Fibroblast of lung (primary cell): ENCODE measurements at regions not wholly inside any gene's neighbourhood (a gene's known extent, or its start where the extent isn't known, plus 50 kb on each side); places are given as distances from the start of the nearest gene placed in this dataset.

Experiments
- DNase-seq, 2 donors: peaks; one replicate each; pipeline versions ENCODE4 v3.0.0 to v3.0.0-alpha.2; 2010; ENCODE audit warnings: low read depth in 2 of 2
- H2AFZ ChIP-seq: 2 replicates; pipeline ENCODE4 v1.5.1; 2012; ENCODE audit warnings: low read length, control low read depth, inconsistent platforms
- H3K27ac ChIP-seq: 2 replicates; pipeline ENCODE4 v1.5.1; 2011; ENCODE audit warnings: low read length, control low read depth; ENCODE audit not compliant: insufficient read depth
- H3K27me3 ChIP-seq: 2 replicates; pipeline ENCODE4 v1.5.1; 2011; ENCODE audit warnings: mild to moderate bottlenecking, low read length; ENCODE audit not compliant: control insufficient read depth, insufficient read depth
- H3K36me3 ChIP-seq: 2 replicates; pipeline ENCODE4 v1.5.1; 2011; ENCODE audit warnings: low read length; ENCODE audit not compliant: control insufficient read depth, insufficient read depth
- H3K4me1 ChIP-seq: 2 replicates; pipeline ENCODE4 v1.5.1; 2011; ENCODE audit warnings: low read length; ENCODE audit not compliant: control insufficient read depth, insufficient read depth; ENCODE audit errors: extremely low read depth
- H3K4me2 ChIP-seq: 2 replicates; pipeline ENCODE4 v1.5.1; 2011; ENCODE audit warnings: low read length, control low read depth; ENCODE audit not compliant: insufficient read depth; ENCODE audit errors: extremely low read depth
- H3K4me3 ChIP-seq, 4 experiments: fragments of 200-600 bp in 1 of 4; sonication (generic) in 1 of 4; replicated peaks in 1 of 4; 2 replicates each; pipeline ENCODE4 v1.5.1; 2011 to 2016; ENCODE audit warnings: low read length in 4 of 4, low read depth in 3 of 4, mild to moderate bottlenecking in 3 of 4, control low read depth in 2 of 4, inconsistent platforms in 1 of 4, mixed read lengths in 1 of 4; ENCODE audit not compliant: insufficient read depth in 1 of 4; ENCODE audit errors: control extremely low read depth in 1 of 4
- H3K79me2 ChIP-seq: 2 replicates; pipeline ENCODE4 v1.5.1; 2012; ENCODE audit warnings: mild to moderate bottlenecking, low read length, inconsistent platforms; ENCODE audit not compliant: control insufficient read depth, insufficient read depth
- H3K9ac ChIP-seq: 2 replicates; pipeline ENCODE4 v1.5.1; 2011; ENCODE audit warnings: mild to moderate bottlenecking, low read length, control low read depth; ENCODE audit not compliant: insufficient read depth
- H3K9me3 ChIP-seq: 2 replicates; pipeline ENCODE4 v1.5.1; 2012; ENCODE audit warnings: low read depth, low read length; ENCODE audit not compliant: control insufficient read depth, insufficient read depth
- H4K20me1 ChIP-seq: 2 replicates; pipeline ENCODE4 v1.5.1; 2011; ENCODE audit warnings: low read length; ENCODE audit not compliant: control insufficient read depth, insufficient read depth; ENCODE audit errors: extremely low read depth
- CTCF ChIP-seq, 2 donors: IDR thresholded peaks in 1 of 2; conservative IDR thresholded peaks in 1 of 2; 1 replicate in 1 of 2; 2 replicates in 1 of 2; pipeline ENCODE4 v1.5.1; 2011 to 2012; ENCODE audit warnings: low read length in 2 of 2, control low read depth in 1 of 2, inconsistent platforms in 1 of 2, low read depth in 1 of 2, mild to moderate bottlenecking in 1 of 2
- EZH2 ChIP-seq: IDR thresholded peaks from 2 replicates; pipeline ENCODE4 v1.5.1; 2012; ENCODE audit warnings: low read length, control low read depth, mild to moderate bottlenecking; ENCODE audit errors: missing control alignments

- TF ChIP-seq CTCF (conservative IDR thresholded peaks at IDR 0.05 in 1 of 2, IDR thresholded peaks at IDR 0.05 in 1 of 2; ENCODE audit: low read depth in 1 of 2, low read length in 2 of 2) = no peak
- no peak for TF ChIP-seq EZH2
These were observed 774.5 kb upstream of the COBL start for GRCh38 chr7:52091101-52091500.

GRCh38 chr7:52088008-52088901 is 771.6 kb upstream of the COBL start:
- H3K9me3 ChIP-seq = no peaks in the 10 kb centered on the region
- H3K4me1 ChIP-seq = no peaks in the 10 kb centered on the region
- H2AFZ ChIP-seq = no peak overlapping the region
- no peak for TF ChIP-seq CTCF (conservative IDR thresholded peaks at IDR 0.05 in 1 of 2, IDR thresholded peaks at IDR 0.05 in 1 of 2; ENCODE audit: low read depth in 1 of 2, low read length in 2 of 2)
- no peak for TF ChIP-seq EZH2
- no peak overlapping the region for H3K4me2 ChIP-seq
- no peaks in the 10 kb centered on the region for H3K36me3 ChIP-seq
- no peaks in the 10 kb centered on the region for H3K27me3 ChIP-seq
- H3K9ac ChIP-seq = no peak overlapping the region
- DNase-seq = no peak
- H4K20me1 ChIP-seq = no peaks in the 10 kb centered on the region
- H3K4me3 ChIP-seq = no peak overlapping the region
- no peaks in the 10 kb centered on the region for H3K79me2 ChIP-seq
- no peak overlapping the region for H3K27ac ChIP-seq

More at GRCh38 chr7:52091101-52091500, 774.5 kb upstream of the COBL start:
- H3K27me3 ChIP-seq = no peaks in the 10 kb centered on the region
- no peaks in the 10 kb centered on the region for H3K4me1 ChIP-seq
- H3K4me3 ChIP-seq = no peak overlapping the region
- no peak overlapping the region for H2AFZ ChIP-seq
- H3K36me3 ChIP-seq = no peaks in the 10 kb centered on the region
- H3K79me2 ChIP-seq = no peaks in the 10 kb centered on the region
- H3K27ac ChIP-seq = no peak overlapping the region
- DNase-seq = no peak
- no peak overlapping the region for H3K9ac ChIP-seq
- H4K20me1 ChIP-seq = no peaks in the 10 kb centered on the region
- no peaks in the 10 kb centered on the region for H3K9me3 ChIP-seq
- H3K4me2 ChIP-seq = no peak overlapping the region

DNA sequence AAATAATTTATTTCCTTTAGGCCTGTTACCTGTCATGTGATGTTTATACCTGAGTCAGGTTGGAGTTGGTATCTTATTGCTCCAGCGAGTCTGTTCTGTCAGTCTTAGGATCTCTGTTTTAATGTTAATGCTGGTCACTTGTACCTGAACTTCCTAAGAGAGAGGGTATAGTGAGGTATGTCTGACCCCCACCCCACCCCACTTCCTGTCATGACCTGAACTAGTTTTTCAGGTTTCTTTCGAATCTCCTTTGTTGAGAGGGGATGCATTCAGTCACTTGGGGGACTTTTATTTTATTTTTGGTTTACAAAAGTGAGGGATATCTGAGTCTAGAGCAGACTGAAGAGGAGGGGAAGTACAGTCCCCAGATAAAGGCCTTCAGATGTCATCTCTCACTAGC is 769.0 kb upstream of the COBL start:
- no peak overlapping the region for H2AFZ ChIP-seq
- H3K9ac ChIP-seq = no peak overlapping the region
- H3K4me2 ChIP-seq = no peak overlapping the region
- TF ChIP-seq CTCF (conservative IDR thresholded peaks at IDR 0.05 in 1 of 2, IDR thresholded peaks at IDR 0.05 in 1 of 2; ENCODE audit: low read depth in 1 of 2, low read length in 2 of 2) = no peak
- no peak for TF ChIP-seq EZH2
- no peaks in the 10 kb centered on the region for H3K27me3 ChIP-seq
- H3K4me1 ChIP-seq = no peaks in the 10 kb centered on the region
- H3K9me3 ChIP-seq = no peaks in the 10 kb centered on the region
- no peak for DNase-seq
- H3K36me3 ChIP-seq = no peaks in the 10 kb centered on the region
- H3K27ac ChIP-seq = no peak overlapping the region
- no peak overlapping the region for H3K4me3 ChIP-seq
- no peaks in the 10 kb centered on the region for H3K79me2 ChIP-seq
- H4K20me1 ChIP-seq = no peaks in the 10 kb centered on the region
